Type B pancreatic cell (in vitro differentiated cells): ENCODE measurements at regions not wholly inside any gene's neighbourhood (a gene's known extent, or its start where the extent isn't known, plus 50 kb on each side); places are given as distances from the start of the nearest gene placed in this dataset.

Experiments
- DNase-seq: peaks from one replicate; pipeline ENCODE4 v3.0.0; 2021; ENCODE audit warnings: mixed read lengths; ENCODE audit not compliant: unreplicated experiment; ENCODE audit errors: extremely low spot score
- H3K27ac Mint-ChIP-seq: 2 replicates; pipeline ENCODE4 v1.8.0; 2021; ENCODE audit warnings: mild to moderate bottlenecking, mixed read lengths
- H3K27me3 Mint-ChIP-seq: 2 replicates; pipeline ENCODE4 v1.8.0; 2021; ENCODE audit warnings: mixed read lengths
- H3K36me3 Mint-ChIP-seq: 2 replicates; pipeline ENCODE4 v1.8.0; 2021; ENCODE audit warnings: mixed read lengths
- H3K4me1 Mint-ChIP-seq: one replicate; pipeline ENCODE4 v1.8.0; 2021; ENCODE audit warnings: mixed read lengths; ENCODE audit not compliant: unreplicated experiment
- H3K4me3 Mint-ChIP-seq: 2 replicates; pipeline ENCODE4 v1.8.0; 2021; ENCODE audit warnings: mild to moderate bottlenecking, mixed read lengths
- H3K9me3 Mint-ChIP-seq: 2 replicates; pipeline ENCODE4 v1.8.0; 2021; ENCODE audit warnings: mixed read lengths
- CTCF ChIP-seq: fragments of 200-600 bp; sonication (generic); conservative IDR thresholded peaks from 2 replicates; pipeline ENCODE4 v1.5.0; 2021; ENCODE audit warnings: antibody characterized with exemption, mild to moderate bottlenecking

- H3K36me3 Mint-ChIP-seq: no peaks in the 10 kb centered on the region
- peaks cover 6% of the 10 kb centered on the region for H3K9me3 Mint-ChIP-seq
- no peak for DNase-seq
- no peaks in the 10 kb centered on the region for H3K27me3 Mint-ChIP-seq
- H3K4me3 Mint-ChIP-seq: peak overlapping the region; percentile 25
- peak overlapping the region; percentile 24 for H3K27ac Mint-ChIP-seq
- no peak for TF ChIP-seq CTCF
- H3K4me1 Mint-ChIP-seq: no peaks in the 10 kb centered on the region
Measured at GRCh38 chr2:78541088-78541450, 484.4 kb upstream of the REG3G start.

GRCh38 chr2:78541451-78542267, 483.8 kb upstream of the REG3G start:
- H3K27ac Mint-ChIP-seq: peak overlapping the region; percentile 24
- no peaks in the 10 kb centered on the region for H3K27me3 Mint-ChIP-seq
- no peak for DNase-seq
- no peaks in the 10 kb centered on the region for H3K36me3 Mint-ChIP-seq
- no peak for TF ChIP-seq CTCF
- no peaks in the 10 kb centered on the region for H3K4me1 Mint-ChIP-seq
- H3K9me3 Mint-ChIP-seq: peaks cover 6% of the 10 kb centered on the region
- H3K4me3 Mint-ChIP-seq: no peak overlapping the region

- H3K27me3 Mint-ChIP-seq: no peaks in the 10 kb centered on the region
- no peak overlapping the region for H3K4me3 Mint-ChIP-seq
- H3K36me3 Mint-ChIP-seq: no peaks in the 10 kb centered on the region
- H3K9me3 Mint-ChIP-seq: peaks cover 6% of the 10 kb centered on the region
- no peak for TF ChIP-seq CTCF
- no peak overlapping the region for H3K27ac Mint-ChIP-seq
- H3K4me1 Mint-ChIP-seq: no peaks in the 10 kb centered on the region
- DNase-seq: no peak
Measured at GRCh38 chr2:78546843-78547242, 478.7 kb upstream of the REG3G start.

GRCh38 chr2:78549766-78550165, 475.7 kb upstream of the REG3G start:
- no peak for TF ChIP-seq CTCF
- DNase-seq: no peak

GRCh38 chr2:78553866-78554647, 471.4 kb upstream of the REG3G start:
- Mint-ChIP-seq H3K36me3 (no peaks in the 10 kb centered on the region), H3K27me3 (no peaks in the 10 kb centered on the region), H3K4me3 (no peak overlapping the region), H3K4me1 (no peaks in the 10 kb centered on the region), H3K9me3 (no peaks in the 10 kb centered on the region), H3K27ac (peak overlapping the region; percentile 16)
- TF ChIP-seq CTCF: no peak
- no peak for DNase-seq

More at GRCh38 chr2:78549766-78550165, 475.7 kb upstream of the REG3G start:
- Mint-ChIP-seq H3K27ac (no peak overlapping the region), H3K36me3 (no peaks in the 10 kb centered on the region), H3K4me3 (no peak overlapping the region), H3K9me3 (no peaks in the 10 kb centered on the region), H3K4me1 (no peaks in the 10 kb centered on the region), H3K27me3 (no peaks in the 10 kb centered on the region)
